ENCODE measurements at regions not wholly inside any gene's neighbourhood (a gene's known extent, or its start where the extent isn't known, plus 50 kb on each side); places are given as distances from the start of the nearest gene placed in this dataset.
"Not testable (repeated sequence)": the region's sequence is repeated elsewhere in the genome, so short reads cannot be mapped to it uniquely, and the experiment has no call there.

GRCh38 chr18:22043837-22044236 lies 125.6 kb upstream of the GATA6 start:
- DNase-seq (ENCODE audit: low read depth): no peak

DNA sequence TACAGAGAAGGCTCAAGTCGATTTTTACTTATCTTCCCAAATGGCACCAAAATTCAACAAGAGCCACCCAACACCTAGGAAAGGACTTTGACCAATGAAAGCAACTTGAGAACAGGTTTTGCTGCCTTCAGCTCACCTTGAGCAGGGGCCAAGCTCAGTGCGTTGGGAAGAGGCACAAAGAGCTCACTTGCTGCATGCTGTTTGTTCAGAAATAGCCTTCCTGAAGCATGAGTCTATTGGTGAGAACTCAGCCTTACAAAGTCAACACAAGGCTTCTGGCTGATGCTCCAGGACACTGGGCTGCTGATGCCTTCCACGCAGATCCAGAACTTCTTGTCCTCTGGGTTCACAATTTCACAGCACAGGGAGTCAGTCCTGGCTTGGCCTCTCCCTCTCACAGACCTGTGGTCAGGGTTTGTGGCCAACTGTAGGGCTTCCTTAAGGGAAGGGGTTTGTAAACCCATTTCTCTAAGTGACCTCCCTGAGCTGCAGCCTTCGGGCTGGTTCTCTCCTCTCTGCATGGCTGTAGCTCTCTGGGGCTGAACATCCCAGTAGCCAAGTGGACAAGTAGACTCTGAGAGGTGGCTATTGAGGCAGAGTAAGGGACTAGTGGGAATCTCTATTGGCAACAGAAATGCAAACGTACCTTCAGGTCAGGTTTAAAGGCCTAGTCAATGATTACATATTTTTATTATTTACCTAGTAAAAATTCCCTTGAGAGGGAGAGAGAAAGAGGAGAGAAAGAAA lies 124.7 kb upstream of the GATA6 start:
- no peak for DNase-seq (ENCODE audit: low read depth)

GRCh38 chr18:22045221-22045918 lies 124.0 kb upstream of the GATA6 start:
- no peak for DNase-seq (ENCODE audit: low read depth)

GRCh38 chr18:22046473-22046872 lies 122.9 kb upstream of the GATA6 start:
- no peak for DNase-seq (ENCODE audit: low read depth)

DNA sequence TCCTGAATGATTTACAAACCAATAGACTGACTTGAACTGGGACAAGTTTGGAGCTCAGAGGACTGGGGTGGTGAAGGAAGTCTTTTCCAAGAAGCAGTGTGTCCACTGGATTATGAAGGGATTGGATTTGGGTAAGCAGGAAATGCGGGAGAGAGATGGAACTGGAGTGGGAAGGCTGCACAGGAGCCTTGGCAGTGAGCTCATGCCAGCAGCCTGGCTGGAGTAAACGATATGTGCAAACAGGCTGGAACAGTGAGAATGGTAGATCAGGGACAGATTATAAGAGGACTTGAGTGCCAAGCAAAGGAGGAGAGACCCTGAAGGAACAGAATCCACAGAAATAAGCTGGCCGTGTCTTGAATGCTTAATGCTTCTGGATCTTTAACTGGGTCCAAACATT lies 121.9 kb upstream of the GATA6 start:
- no peak for DNase-seq (ENCODE audit: low read depth)

DNA sequence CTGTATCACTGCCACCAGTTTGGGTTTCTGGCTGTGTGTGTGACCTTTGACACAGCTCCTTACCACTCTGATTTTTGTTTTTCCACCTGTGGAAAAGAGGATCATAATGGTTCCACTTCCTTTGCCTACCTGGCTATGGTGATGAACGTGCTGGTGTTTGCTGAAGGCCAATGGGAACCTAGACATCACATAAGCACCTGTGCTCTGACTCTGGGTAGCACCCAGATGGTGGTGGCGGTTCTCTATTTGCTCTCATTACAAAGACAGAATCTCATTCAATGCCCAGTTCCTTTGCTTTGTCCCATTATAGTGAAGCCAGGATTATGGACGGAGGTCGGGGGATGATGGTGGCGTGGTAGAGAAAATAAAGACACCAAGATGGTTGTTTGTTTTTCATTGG lies 121.2 kb upstream of the GATA6 start:
- no peak for DNase-seq (ENCODE audit: low read depth)

DNA sequence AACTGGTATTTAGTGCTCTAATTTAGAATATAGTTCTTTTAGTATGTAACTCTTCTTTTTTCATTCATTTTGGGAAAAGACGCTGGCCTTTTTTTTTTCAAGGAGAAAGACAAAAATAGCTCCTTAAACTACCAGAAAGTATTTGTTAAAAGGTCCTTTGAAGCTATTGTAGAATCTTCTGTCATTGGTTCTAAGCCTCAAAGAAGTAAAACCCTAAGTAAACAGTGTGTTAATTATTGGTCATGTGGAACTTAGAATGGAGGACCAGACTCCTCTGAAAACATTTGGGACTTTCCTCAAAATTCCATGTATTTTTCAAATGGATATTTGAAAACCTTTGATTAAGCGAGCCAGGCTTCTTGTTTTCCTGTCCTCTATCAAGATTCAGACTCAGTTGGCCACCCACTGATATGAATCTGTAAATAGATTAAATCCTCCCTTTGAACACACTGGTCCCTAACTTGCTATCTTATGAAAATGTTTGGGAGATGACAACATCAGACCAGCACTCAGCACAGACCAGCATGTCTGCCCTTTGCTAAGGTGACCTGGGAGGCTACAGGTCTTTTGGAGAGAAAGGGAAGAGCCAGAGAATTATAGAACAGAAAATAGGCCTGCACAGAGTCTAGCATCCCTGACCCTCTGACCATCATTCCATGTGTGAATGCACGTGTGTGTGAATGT lies 120.3 kb upstream of the GATA6 start:
- no peak for DNase-seq (ENCODE audit: low read depth)

DNA sequence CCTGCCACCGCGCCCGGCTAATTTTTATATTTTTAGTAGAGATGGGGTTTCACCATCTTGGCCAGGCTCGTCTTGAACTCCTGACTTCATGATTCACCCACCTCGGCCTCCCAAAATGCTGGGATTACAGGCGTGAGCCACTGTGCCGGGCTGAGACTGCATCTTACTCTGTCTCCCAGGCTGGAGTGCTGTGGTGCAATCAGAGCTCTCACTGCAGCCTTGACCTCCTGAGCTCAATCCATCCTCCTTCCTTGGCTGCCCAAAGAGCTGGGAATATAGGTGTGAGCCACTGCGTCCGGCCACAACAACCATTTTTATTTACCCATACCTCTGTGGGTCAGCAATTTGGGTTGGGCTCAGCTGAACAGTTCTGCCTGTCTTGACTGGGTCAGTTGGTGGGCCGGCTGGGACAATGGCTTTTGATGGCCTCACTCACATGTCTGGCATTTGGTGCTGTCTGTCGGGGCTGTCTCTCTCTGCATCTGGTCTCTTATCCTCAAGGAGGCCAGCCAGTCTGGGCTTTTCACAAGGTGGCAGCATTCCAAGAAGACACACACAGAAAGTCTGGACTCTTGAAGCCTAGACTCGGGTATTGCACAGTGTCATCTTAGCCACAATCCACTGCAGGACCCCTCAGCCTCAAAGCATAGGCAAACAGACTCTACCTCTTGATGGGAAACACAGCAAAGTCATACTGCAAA lies 116.8 kb upstream of the GATA6 start:
- no peak for DNase-seq (ENCODE audit: low read depth)

GRCh38 chr18:22055466-22056238 lies 113.7 kb upstream of the GATA6 start:
- no peak for DNase-seq (ENCODE audit: low read depth)

DNA sequence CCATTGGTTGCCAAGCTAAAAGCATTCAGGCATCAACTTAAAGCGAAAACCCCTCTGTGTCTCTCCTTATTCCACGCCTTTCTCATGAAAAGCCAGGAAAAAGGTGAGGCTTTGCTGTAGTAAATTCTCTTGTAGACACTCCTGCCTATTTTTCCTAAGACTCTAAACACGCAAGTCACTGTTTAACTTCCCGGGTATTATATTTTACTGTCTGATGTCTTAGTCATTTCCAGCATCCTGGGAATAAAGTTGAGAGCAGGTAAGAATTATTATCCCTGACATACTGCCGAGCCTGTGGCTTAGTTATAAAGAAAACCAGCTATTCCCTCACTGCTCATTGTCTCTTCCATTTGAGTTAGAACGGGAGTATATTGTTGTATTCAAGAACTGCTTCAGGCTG lies 112.4 kb upstream of the GATA6 start:
- DNase-seq (ENCODE audit: low read depth): no peak

DNA sequence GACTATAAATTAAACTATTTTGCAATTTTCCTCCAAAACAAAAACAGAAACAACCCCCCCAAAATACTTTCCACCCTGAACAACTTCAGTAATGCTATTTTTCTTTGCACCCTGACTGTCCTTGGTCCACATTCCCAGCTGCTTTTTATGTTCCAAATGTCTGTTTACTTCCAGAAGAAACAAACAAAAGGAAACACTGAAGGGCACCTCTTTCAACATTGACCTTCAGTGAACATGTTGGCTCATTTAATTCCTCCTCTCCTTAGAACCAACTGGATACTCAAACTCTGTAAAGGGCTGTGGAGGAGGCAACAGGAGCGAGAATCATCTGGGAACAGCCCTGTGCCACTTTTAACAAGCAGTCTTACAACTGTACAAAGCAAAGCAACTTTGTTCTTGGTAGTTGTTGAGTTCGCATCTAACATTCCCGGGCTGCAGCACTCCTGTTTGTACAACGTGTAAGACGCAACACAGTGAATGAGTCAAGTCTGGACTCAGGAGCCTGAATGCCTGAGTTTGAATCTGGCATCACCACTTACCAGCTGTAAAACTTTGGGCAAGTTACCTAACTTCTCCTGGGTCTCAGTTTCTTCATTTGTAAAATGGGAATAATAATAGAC lies 111.4 kb upstream of the GATA6 start:
- no peak for DNase-seq (ENCODE audit: low read depth)

GRCh38 chr18:22060361-22060760 lies 109.0 kb upstream of the GATA6 start:
- no peak for DNase-seq (ENCODE audit: low read depth)

DNA sequence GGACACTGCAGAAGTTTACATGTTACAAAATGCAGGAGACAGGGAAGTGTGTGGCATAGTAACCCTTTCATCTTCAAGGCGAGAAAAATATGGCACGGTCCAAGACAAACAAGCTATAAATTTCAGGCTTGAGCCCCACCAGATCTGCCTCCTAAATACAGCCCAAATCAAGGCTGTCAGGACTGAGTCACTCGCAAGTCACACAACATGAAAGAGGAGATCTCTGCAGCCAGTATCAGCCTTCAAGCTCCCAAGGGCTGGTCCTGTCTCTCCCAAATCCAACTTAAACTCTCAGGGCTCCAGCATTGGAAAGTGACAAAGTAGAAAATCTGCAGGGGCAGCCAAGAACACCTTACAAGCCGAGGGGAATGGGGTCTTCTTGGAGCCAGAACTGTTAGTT lies 106.3 kb upstream of the GATA6 start:
- DNase-seq (ENCODE audit: low read depth): no peak

- DNase-seq (ENCODE audit: low read depth): no peak
Measured at GRCh38 chr18:22063672-22064071, 105.7 kb upstream of the GATA6 start.

GRCh38 chr18:22064581-22064980 lies 104.8 kb upstream of the GATA6 start:
- DNase-seq (ENCODE audit: low read depth): no peak

DNA sequence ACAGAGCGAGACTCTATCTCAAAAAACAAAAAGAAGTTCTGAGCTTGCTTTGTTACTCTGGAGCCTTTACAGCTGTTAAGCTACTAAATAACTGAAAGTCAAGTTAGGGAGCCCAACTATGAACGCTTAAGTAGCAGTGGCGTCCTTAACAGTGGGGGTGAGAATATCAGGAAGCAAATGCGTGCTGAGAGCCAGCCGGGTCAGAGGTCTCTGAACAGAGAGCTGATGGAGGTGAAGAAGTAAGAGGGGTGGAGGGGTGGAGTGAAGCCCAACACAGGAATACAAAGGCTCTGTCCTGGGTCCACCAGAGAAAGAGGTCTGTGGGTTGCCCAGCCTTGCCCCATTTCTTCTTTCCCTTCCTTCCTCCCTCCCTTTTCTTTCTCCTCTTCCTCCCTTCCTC lies 104.1 kb upstream of the GATA6 start:
- no peak for DNase-seq (ENCODE audit: low read depth)

DNA sequence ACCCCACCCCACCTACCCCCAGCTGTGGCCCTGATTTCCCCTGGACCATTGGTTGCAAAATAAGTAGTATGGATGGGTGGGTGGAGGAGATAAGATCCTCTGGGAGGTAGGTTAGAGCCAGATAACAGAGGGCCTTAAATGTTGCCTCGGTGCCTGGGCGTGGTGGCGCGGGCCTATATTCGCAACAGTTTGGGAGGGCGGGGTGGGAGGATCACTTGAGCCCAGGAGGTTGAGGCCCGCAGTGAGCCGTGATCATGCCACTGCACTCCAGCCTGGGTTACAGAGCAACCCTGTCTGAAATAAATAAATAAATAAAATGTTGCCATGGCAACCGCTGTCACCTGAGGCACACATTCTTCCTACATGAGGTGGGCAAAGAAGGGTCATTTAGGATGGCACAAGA lies 103.3 kb upstream of the GATA6 start:
- DNase-seq (ENCODE audit: low read depth): no peak

DNA sequence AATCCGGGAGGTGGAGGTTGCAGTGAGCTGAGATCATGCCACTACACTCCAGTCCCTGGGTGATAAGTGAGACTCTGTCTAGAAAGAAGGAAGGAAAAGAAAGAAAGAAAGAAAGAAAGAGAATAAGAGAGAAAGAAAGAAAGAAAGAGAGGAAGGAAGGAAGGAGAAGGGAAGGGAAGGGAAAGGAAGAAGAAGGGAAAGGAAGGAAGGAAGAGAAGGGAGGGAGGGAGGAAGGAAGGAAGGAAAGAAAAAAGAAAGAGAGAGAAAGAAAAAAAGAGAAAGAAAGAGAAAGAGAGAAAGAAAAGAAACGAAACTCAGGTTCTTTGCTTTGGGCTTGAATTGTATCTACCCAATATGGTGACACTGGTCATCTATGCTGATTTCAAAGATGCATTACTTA lies 102.3 kb upstream of the GATA6 start:
- DNase-seq (ENCODE audit: low read depth): no peak

DNA sequence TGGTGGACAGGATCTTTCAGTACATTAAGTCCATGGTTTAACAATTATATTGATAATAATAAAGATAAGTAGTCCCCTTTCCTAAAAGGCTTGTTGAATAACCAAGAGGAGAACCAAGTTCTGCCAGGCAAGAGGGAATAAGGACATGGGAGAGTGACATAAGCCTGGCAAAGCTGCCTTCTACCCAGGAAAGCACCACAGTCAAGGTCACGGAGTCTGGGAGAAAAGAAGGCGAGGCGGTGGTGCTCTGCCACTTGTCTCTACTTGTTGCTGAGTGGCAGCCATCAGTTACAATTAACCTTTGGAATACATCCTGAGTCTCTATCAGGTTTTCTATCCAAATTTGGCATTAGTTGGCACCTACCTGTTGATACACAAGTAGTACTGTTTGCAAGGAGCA lies 101.7 kb upstream of the GATA6 start:
- DNase-seq (ENCODE audit: low read depth): no peak

GRCh38 chr18:22068784-22069183 lies 100.6 kb upstream of the GATA6 start:
- not testable (repeated sequence) for DNase-seq (ENCODE audit: low read depth)

GRCh38 chr18:22069916-22070315 lies 99.5 kb upstream of the GATA6 start:
- no peak for DNase-seq (ENCODE audit: low read depth)
